KBM-7 (cell line): ENCODE measurements at regions not wholly inside any gene's neighbourhood (a gene's known extent, or its start where the extent isn't known, plus 50 kb on each side); places are given as distances from the start of the nearest gene placed in this dataset.

Experiments used
- DNase-seq: peaks from one replicate; pipeline ENCODE4 v3.0.0-alpha.2; 2015
- in situ Hi-C: fragments of 300-500 bp; cut with MboI; formaldehyde crosslinking; loops from 2 replicates; pipeline ENCODE4 v1.14.3; 2020; ENCODE audit warnings: low sequenced_read_pairs, low pct_unique_long_range_greater_than_20kb, mixed read lengths

GRCh38 chr4:54475546-54475945 is 182.2 kb upstream of the KIT start:
- DNase-seq = no peak
- in situ Hi-C loops = no loop called here

GRCh38 chr4:54482529-54483200 is 175.1 kb upstream of the KIT start:
- in situ Hi-C loops = no loop called here
- no peak for DNase-seq

GRCh38 chr4:54484383-54484782 is 173.4 kb upstream of the KIT start:
- no peak for DNase-seq
- in situ Hi-C loops = no loop called here

- in situ Hi-C loops = no loop called here
- DNase-seq = no peak
Observed at GRCh38 chr4:54487491-54487890, 170.3 kb upstream of the KIT start.

GRCh38 chr4:54493862-54494261 is 163.9 kb upstream of the KIT start:
- DNase-seq = no peak
- in situ Hi-C loops = no loop called here

- in situ Hi-C loops = no loop called here
- DNase-seq = no peak
Observed at GRCh38 chr4:54495091-54495490, 162.7 kb upstream of the KIT start.

GRCh38 chr4:54495641-54496040 is 162.1 kb upstream of the KIT start:
- in situ Hi-C loops = no loop called here
- DNase-seq = no peak

GRCh38 chr4:54496412-54496811 is 161.3 kb upstream of the KIT start:
- no peak for DNase-seq

GRCh38 chr4:54497947-54498346 is 159.8 kb upstream of the KIT start:
- in situ Hi-C loops = no loop called here

More at GRCh38 chr4:54496412-54496811, 161.3 kb upstream of the KIT start:
- in situ Hi-C loops = no loop called here

GRCh38 chr4:54498661-54499111 is 159.1 kb upstream of the KIT start:
- no peak for DNase-seq
- in situ Hi-C loops = no loop called here

More at GRCh38 chr4:54497947-54498346, 159.8 kb upstream of the KIT start:
- DNase-seq = no peak

GRCh38 chr4:54499308-54500074 is 158.3 kb upstream of the KIT start:
- DNase-seq = no peak
- in situ Hi-C loops = no loop called here

GRCh38 chr4:54505362-54505761 is 152.4 kb upstream of the KIT start:
- in situ Hi-C loops = no loop called here
- DNase-seq = no peak

GRCh38 chr4:54505996-54506395 is 151.8 kb upstream of the KIT start:
- in situ Hi-C loops = no loop called here
- DNase-seq = no peak

- in situ Hi-C loops = no loop called here
- no peak for DNase-seq
Observed at GRCh38 chr4:54509057-54509456, 148.7 kb upstream of the KIT start.

- DNase-seq = no peak
- in situ Hi-C loops = no loop called here
Observed at GRCh38 chr4:54513204-54513603, 144.6 kb upstream of the KIT start.

- no peak for DNase-seq
- in situ Hi-C loops = no loop called here
Observed at GRCh38 chr4:54513741-54514140, 144.0 kb upstream of the KIT start.

- in situ Hi-C loops = no loop called here
Observed at GRCh38 chr4:54516556-54517215, 141.1 kb upstream of the KIT start.

GRCh38 chr4:54517781-54518444 is 139.8 kb upstream of the KIT start:
- in situ Hi-C loops = no loop called here
- DNase-seq = no peak

More at GRCh38 chr4:54516556-54517215, 141.1 kb upstream of the KIT start:
- DNase-seq = no peak

GRCh38 chr4:54525602-54526001 is 132.2 kb upstream of the KIT start:
- DNase-seq = no peak
- in situ Hi-C loops = no loop called here

GRCh38 chr4:54526560-54526959 is 131.2 kb upstream of the KIT start:
- DNase-seq = no peak
- in situ Hi-C loops = no loop called here
